8988T (cell line): ENCODE measurements at regions not wholly inside any gene's neighbourhood (a gene's known extent, or its start where the extent isn't known, plus 50 kb on each side); places are given as distances from the start of the nearest gene placed in this dataset.
"Not testable (repeated sequence)": the region's sequence is repeated elsewhere in the genome, so short reads cannot be mapped to it uniquely, and the experiment has no call there.

Experiments
- DNase-seq: peaks from one replicate; pipeline ENCODE4 v3.0.0; 2011

GRCh38 chr3:181324516-181324915 is 335.0 kb upstream of the DNAJC19 start:
- DNase-seq = not testable (repeated sequence)

GRCh38 chr3:181318321-181318720 is 328.8 kb upstream of the DNAJC19 start:
- no peak for DNase-seq

- DNase-seq = no peak
Measured at GRCh38 chr3:181317508-181317907, 328.0 kb upstream of the DNAJC19 start.

GRCh38 chr3:181316482-181316881 is 326.9 kb upstream of the DNAJC19 start:
- DNase-seq = no peak

- no peak for DNase-seq
Measured at GRCh38 chr3:181313335-181313734, 323.8 kb upstream of the DNAJC19 start.

GRCh38 chr3:181311186-181311585 is 321.6 kb upstream of the DNAJC19 start:
- DNase-seq = no peak

GRCh38 chr3:181302960-181303359 is 313.4 kb upstream of the DNAJC19 start:
- DNase-seq = no peak

- DNase-seq = no peak
Measured at GRCh38 chr3:181300033-181300432, 310.5 kb upstream of the DNAJC19 start.

- DNase-seq = no peak
Measured at GRCh38 chr3:181298421-181298820, 308.9 kb upstream of the DNAJC19 start.

GRCh38 chr3:181292984-181293383 is 303.4 kb upstream of the DNAJC19 start:
- DNase-seq = no peak

- DNase-seq = no peak
Measured at GRCh38 chr3:181290941-181291340, 301.4 kb upstream of the DNAJC19 start.

GRCh38 chr3:181289306-181289705 is 299.8 kb upstream of the DNAJC19 start:
- no peak for DNase-seq

GRCh38 chr3:181288145-181288544 is 298.6 kb upstream of the DNAJC19 start:
- DNase-seq = no peak

- no peak for DNase-seq
Measured at GRCh38 chr3:181279239-181279565, 289.7 kb upstream of the DNAJC19 start.

- no peak for DNase-seq
Measured at GRCh38 chr3:181278468-181279238, 289.1 kb upstream of the DNAJC19 start.

- no peak for DNase-seq
Measured at GRCh38 chr3:181276358-181276896, 286.9 kb upstream of the DNAJC19 start.

- DNase-seq = no peak
Measured at GRCh38 chr3:181274025-181274424, 284.5 kb upstream of the DNAJC19 start.

GRCh38 chr3:181267312-181267711 is 277.8 kb upstream of the DNAJC19 start:
- DNase-seq = no peak

GRCh38 chr3:181265750-181266333 is 276.3 kb upstream of the DNAJC19 start:
- no peak for DNase-seq

GRCh38 chr3:181264486-181264885 is 274.9 kb upstream of the DNAJC19 start:
- DNase-seq = no peak

GRCh38 chr3:181253796-181254195 is 264.3 kb upstream of the DNAJC19 start:
- no peak for DNase-seq

GRCh38 chr3:181252631-181253030 is 263.1 kb upstream of the DNAJC19 start:
- no peak for DNase-seq

- DNase-seq = no peak
Measured at GRCh38 chr3:181250714-181251113, 261.2 kb upstream of the DNAJC19 start.

- DNase-seq = no peak
Measured at GRCh38 chr3:181239441-181239840, 249.9 kb upstream of the DNAJC19 start.

GRCh38 chr3:181230258-181230657 is 240.7 kb upstream of the DNAJC19 start:
- no peak for DNase-seq
